ENCODE measurements at regions not wholly inside any gene's neighbourhood (a gene's known extent, or its start where the extent isn't known, plus 50 kb on each side); places are given as distances from the start of the nearest gene placed in this dataset.

- no peak for DNase-seq (ENCODE audit: low read depth in 4 of 4, low spot score in 3 of 4)
Observed at GRCh38 chr12:22981711-22982110, 356.7 kb downstream of the ETNK1 start.

DNA sequence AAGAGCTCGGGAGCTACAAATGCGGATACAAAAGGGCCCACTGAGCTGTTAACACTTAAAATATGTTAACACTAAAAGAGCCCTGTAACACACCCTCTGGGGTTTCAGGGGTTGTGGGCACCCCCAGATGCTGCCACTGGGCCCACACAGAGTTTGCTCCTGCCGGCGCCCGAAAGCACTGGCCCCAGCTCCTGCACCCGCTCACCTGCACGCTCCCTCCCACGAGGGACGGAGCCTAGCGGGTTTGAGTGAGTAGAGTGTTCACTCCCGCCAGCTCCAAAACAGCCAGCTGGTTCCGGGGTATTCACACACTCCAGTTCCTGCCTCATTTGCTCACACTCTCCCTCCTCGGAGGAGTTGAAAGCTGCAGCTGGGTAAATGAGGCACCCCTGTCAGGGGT is 357.7 kb downstream of the ETNK1 start:
- DNase-seq (ENCODE audit: low read depth in 4 of 4, low spot score in 3 of 4) = no peak

DNA sequence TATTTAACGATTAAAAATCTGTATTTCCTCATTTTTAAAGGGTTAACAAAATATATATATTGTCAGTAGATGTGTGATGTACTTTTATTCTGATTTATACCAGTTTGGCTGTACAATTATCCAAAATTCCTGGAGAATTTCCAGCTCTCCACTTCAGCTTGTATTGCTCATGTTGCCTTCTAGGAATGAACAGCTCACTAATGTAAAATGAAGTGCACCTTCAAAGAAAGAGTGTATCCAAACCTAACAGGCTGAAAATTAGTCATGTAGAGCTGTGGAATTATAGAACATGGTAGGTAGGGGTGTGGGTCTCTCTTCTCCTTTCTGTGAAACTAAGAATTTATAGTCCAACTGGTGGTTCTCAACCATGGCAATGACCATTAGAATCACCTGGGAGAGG is 362.0 kb downstream of the ETNK1 start:
- DNase-seq (ENCODE audit: low read depth in 4 of 4, low spot score in 3 of 4) = no peak

- DNase-seq (ENCODE audit: low read depth in 4 of 4, low spot score in 3 of 4) = no peak
Observed at GRCh38 chr12:22990501-22990900, 365.5 kb downstream of the ETNK1 start.

GRCh38 chr12:22991250-22991844 is 366.4 kb downstream of the ETNK1 start:
- DNase-seq (ENCODE audit: low read depth in 4 of 4, low spot score in 3 of 4) = no peak

GRCh38 chr12:22993609-22994315 is 368.8 kb downstream of the ETNK1 start:
- DNase-seq (ENCODE audit: low read depth in 4 of 4, low spot score in 3 of 4) = no peak

DNA sequence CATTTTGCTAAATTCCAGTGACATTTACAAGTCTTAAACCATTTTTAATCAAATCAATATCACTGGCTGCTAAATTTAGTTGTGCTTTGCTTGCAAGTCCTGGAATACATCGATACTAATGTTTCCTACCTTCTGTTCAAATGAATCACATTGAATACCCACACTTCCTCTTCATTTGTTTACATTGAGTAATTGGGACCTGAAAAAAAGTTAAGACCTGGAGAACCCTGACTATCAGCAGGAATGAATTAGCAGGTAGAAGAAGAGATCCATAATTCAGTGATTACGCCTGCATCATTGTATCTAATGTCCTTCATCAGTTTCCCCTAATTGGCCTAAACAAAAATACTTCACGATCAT is 369.3 kb downstream of the ETNK1 start:
- DNase-seq (ENCODE audit: low read depth in 4 of 4, low spot score in 3 of 4) = no peak

DNA sequence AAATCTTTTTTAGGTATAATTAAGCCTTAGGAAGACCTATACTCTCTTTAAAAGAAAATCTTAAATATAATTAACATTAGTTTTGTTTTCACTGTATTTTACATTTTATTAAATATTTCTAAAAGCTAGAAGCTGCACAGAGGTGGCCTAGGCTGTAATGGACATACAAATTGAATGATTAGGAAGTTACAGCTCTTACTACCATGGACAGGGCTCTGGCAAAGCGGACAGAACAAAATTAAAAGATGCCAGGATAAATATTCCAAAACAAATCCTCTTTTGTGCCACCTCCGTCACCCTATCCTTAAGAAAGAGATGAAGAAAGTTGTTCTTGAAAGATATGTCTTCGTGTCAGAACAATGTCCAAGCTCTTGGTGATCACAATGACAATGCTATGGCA is 376.5 kb downstream of the ETNK1 start:
- no peak for DNase-seq (ENCODE audit: low read depth in 4 of 4, low spot score in 3 of 4)

GRCh38 chr12:23002381-23002780 is 377.4 kb downstream of the ETNK1 start:
- no peak for DNase-seq (ENCODE audit: low read depth in 4 of 4, low spot score in 3 of 4)

DNA sequence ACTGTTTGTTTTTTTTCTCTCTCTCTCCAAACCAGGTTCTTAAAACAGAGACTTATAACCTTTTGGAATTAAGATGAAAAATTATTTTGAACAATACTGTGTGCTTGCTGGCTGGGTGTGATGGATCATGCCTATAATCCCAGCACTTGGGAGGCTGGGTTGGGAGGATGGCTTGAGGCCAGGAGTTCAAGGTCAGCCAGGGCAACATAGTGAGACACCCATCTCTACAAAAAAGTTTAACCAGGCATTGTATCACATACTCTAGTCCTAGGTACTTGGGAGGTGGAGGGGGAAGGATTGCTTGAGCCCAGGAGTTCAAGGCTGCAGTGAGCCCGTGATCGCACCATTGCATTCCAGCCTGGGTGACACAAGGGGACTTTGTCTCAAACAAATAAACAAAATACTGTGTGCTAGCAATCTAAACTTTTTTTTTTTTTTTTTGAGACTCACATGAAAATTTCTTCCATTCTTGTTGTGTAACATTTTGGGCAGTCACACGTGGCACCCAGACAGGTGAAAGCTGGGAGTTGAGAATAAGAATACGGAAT is 379.6 kb downstream of the ETNK1 start:
- DNase-seq (ENCODE audit: low read depth in 4 of 4, low spot score in 3 of 4) = no peak

DNA sequence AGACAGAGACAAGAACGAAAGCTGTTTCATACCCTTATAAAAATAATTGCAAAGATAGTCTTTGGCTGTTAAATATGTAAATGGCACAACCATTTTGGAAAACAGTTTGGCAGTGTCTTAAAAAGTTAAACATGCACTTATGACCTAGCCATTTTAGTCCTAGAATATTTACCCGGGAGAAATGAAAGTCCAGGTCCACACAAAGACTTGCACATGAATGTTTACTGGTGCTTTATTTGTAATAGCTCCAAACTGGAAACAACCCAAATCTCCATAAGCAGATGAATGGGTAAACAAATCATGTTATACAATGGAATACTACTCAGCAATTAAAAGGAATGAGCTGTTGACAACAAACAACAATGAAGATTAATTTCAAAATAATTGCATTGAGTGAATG is 380.4 kb downstream of the ETNK1 start:
- DNase-seq (ENCODE audit: low read depth in 4 of 4, low spot score in 3 of 4) = no peak

GRCh38 chr12:23006413-23006812 is 381.4 kb downstream of the ETNK1 start:
- DNase-seq (ENCODE audit: low read depth in 4 of 4, low spot score in 3 of 4) = peak in 2 of 4 donors; percentile 3 to 5

- DNase-seq (ENCODE audit: low read depth in 4 of 4, low spot score in 3 of 4) = no peak
Observed at GRCh38 chr12:23008623-23009022, 383.7 kb downstream of the ETNK1 start.

- no peak for DNase-seq (ENCODE audit: low read depth in 4 of 4, low spot score in 3 of 4)
Observed at GRCh38 chr12:23014749-23015148, 389.8 kb downstream of the ETNK1 start.

- DNase-seq (ENCODE audit: low read depth in 4 of 4, low spot score in 3 of 4) = no peak
Observed at GRCh38 chr12:23025372-23026016, 400.5 kb downstream of the ETNK1 start.

DNA sequence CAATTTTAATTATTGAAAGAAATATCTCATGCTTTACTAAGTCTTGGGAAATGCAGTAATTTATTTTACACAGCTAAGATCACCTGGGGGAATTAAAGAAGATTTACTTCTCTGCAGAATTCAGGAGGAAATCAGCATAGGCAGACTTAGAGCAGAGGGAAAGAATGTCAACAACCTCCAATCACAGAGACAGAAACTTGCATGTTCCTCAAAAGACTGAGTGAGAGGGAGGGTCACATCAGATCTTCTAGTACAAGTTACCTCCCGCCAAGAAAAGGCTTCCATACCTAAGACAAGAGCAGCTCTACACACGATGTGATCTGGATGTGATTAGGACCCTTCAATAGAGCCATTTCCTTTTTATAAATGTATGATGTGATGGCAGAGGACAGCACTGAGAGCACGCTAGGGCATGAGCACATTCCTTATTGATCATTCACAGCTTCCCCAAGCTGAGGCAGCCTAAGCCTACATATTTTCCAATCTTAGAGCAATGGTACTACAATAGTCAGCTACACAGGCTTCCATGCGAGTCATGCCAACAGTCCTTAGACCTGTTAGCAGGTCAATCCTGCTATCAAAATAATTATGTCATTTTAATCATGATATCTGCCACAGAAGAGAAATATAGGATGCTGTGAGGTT is 403.3 kb downstream of the ETNK1 start:
- no peak for DNase-seq (ENCODE audit: low read depth in 4 of 4, low spot score in 3 of 4)

DNA sequence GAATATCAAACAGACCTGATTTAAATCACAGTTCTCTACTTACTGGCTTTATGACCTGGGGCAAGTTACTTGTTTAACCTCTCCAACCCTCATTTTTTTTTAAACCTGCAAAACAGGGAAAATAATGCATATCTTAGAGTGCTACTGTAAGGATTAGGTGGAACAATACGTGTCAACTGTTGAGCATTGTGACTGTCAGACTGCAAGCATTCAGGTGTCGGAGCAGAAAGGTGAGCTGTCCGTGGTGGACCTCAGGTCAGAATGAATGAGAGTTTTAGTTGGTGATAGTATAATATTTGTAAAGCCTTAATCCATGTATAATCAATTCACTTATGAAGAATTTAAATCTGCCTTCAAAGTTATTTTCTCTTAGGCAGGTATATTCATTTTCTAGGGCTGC is 404.2 kb downstream of the ETNK1 start:
- DNase-seq (ENCODE audit: low read depth in 4 of 4, low spot score in 3 of 4) = no peak

DNA sequence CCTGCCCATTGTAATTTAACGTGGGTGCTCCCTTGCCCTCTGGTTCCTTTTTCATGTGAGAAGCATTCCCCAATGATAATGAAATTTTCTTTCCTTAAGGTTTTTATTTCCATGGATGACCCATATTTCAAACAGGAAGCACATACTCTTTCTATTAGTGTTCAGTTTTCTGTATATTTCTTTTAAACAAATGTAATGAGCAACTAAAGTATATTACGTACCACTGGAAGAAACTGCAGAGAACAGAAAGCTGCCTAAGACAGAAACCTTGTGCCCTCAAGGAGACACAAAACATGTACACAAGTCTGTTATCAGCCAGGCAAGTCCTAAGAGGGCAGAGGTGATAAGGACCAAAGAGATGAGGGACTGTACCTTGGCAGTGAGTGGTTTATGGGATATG is 414.9 kb downstream of the ETNK1 start:
- no peak for DNase-seq (ENCODE audit: low read depth in 4 of 4, low spot score in 3 of 4)

GRCh38 chr12:23041774-23042173 is 416.8 kb downstream of the ETNK1 start:
- DNase-seq (ENCODE audit: low read depth in 4 of 4, low spot score in 3 of 4) = no peak

DNA sequence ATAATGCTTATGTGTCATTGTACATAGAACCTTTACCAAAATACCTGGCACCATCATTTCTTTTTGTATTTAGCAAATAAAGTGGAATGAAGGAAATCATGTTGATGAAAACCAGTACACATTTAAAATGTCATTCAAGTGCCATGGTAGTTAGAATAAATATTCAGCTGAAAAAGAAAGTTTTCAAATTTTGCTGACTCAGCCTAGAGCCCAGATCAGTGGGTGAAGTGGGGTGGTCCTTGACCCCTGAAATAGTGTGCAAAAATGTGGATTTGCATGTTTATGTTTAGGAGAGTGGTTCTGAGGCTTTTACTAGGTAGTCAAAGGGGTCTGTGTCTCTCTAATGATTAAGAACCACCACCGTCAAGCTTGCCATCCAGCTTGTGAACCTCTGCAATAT is 418.7 kb downstream of the ETNK1 start:
- DNase-seq (ENCODE audit: low read depth in 4 of 4, low spot score in 3 of 4) = no peak

DNA sequence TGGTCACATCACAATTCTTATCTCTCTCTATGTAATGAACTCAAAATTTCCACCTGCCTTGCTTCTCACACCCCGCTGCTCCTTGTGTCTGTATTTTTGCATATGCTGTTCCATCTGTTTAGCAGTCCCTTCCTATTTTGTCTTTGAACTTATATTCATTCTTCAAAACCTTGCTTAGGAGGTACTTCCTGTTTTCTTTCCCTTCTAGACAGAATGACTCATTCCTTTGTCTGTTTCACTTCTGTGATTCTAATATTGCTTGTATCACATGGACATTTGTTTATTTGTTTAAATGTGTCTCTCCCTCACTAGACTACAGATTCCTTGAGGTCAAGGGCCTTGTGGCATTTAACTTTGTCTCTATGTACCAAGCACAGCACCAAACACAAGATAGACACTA is 424.2 kb downstream of the ETNK1 start:
- DNase-seq (ENCODE audit: low read depth in 4 of 4, low spot score in 3 of 4) = no peak

DNA sequence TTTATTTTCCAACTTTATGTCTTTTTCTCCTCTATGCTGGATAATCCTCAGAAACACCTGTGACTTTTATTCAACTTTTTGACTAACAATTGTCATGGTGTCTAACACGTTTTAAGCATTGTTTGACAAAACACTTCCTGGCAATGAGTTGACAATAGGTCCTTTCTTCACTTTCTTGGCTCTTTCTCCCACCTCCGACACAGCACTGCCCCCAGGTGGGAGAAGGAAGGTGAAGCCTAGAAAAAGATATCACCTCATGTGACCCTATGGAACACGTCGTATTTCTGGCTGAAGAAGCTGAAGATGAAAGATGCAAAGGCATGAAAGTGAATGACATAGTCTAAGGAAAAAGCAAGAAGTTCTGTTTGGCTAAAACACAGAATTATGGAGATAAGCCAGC is 430.0 kb downstream of the ETNK1 start:
- no peak for DNase-seq (ENCODE audit: low read depth in 4 of 4, low spot score in 3 of 4)
